ENCODE measurements at regions not wholly inside any gene's neighbourhood (a gene's known extent, or its start where the extent isn't known, plus 50 kb on each side); places are given as distances from the start of the nearest gene placed in this dataset.

GRCh38 chr18:55092166-55092565 lies 132.9 kb upstream of the CCDC68 start:
- TF ChIP-seq CTCF (IDR thresholded peaks at IDR 0.05) (no peak), POLR2A (IDR thresholded peaks at IDR 0.05) (no peak)
